Vagina (tissue), 2 donors: ENCODE measurements at regions not wholly inside any gene's neighbourhood (a gene's known extent, or its start where the extent isn't known, plus 50 kb on each side); places are given as distances from the start of the nearest gene placed in this dataset.

Experiments
- POLR2A ChIP-seq, 2 donors: fragments of 450-650 bp; IDR thresholded peaks; one replicate each; pipeline ENCODE4 v1.6.1; 2017; ENCODE audit warnings: antibody characterized with exemption in 2 of 2, mild to moderate bottlenecking in 2 of 2, moderate library complexity in 2 of 2
- POLR2AphosphoS5 ChIP-seq, 2 donors: sonication (generic); formaldehyde crosslinking; IDR thresholded peaks; one replicate each; pipeline ENCODE4 v1.9.0; 2017; ENCODE audit warnings: antibody characterized with exemption in 2 of 2, mild to moderate bottlenecking in 2 of 2, low read depth in 1 of 2; ENCODE audit not compliant: insufficient read depth in 1 of 2
- TF ChIP-seq, protein P1 (sequence below), 3 experiments: fragments of 450-650 bp in 2 of 3; fragments of 200-600 bp in 1 of 3; sonication (generic) in 1 of 3; IDR thresholded peaks; one replicate each; pipeline ENCODE4 v1.5.1; 2017 to 2019; ENCODE audit warnings: antibody characterized with exemption in 3 of 3, mild to moderate bottlenecking in 2 of 3, moderate library complexity in 2 of 3

GRCh38 chr11:36774603-36775002 is 176.6 kb upstream of the RAG2 start:
- no peak for TF ChIP-seq POLR2A (IDR thresholded peaks at IDR 0.05)
- TF ChIP-seq, protein P1, sequence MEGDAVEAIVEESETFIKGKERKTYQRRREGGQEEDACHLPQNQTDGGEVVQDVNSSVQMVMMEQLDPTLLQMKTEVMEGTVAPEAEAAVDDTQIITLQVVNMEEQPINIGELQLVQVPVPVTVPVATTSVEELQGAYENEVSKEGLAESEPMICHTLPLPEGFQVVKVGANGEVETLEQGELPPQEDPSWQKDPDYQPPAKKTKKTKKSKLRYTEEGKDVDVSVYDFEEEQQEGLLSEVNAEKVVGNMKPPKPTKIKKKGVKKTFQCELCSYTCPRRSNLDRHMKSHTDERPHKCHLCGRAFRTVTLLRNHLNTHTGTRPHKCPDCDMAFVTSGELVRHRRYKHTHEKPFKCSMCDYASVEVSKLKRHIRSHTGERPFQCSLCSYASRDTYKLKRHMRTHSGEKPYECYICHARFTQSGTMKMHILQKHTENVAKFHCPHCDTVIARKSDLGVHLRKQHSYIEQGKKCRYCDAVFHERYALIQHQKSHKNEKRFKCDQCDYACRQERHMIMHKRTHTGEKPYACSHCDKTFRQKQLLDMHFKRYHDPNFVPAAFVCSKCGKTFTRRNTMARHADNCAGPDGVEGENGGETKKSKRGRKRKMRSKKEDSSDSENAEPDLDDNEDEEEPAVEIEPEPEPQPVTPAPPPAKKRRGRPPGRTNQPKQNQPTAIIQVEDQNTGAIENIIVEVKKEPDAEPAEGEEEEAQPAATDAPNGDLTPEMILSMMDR (IDR thresholded peaks at IDR 0.05), result no peak
- no peak for TF ChIP-seq POLR2AphosphoS5 (IDR thresholded peaks at IDR 0.05; ENCODE audit: insufficient read depth in 1 of 2, low read depth in 1 of 2)
